SU-DHL-6 (cell line): ENCODE measurements at regions not wholly inside any gene's neighbourhood (a gene's known extent, or its start where the extent isn't known, plus 50 kb on each side); places are given as distances from the start of the nearest gene placed in this dataset.

ENCODE experiments used
- H2AFZ ChIP-seq: fragments of 200-600 bp; sonication (generic); 2 replicates; pipeline ENCODE4 v1.6.1; 2014; ENCODE audit warnings: low read depth, mild to moderate bottlenecking, moderate library complexity, mixed read lengths, antibody characterized with exemption, low read length; ENCODE audit not compliant: severe bottlenecking
- H3F3A ChIP-seq: fragments of 200-600 bp; shearing (Covaris generic); 2 replicates; pipeline ENCODE4 v1.6.0; 2016; ENCODE audit warnings: antibody characterized with exemption, mild to moderate bottlenecking; ENCODE audit not compliant: insufficient read depth
- H3K27ac ChIP-seq: fragments of 200-600 bp; sonication (generic); 2 replicates; pipeline ENCODE4 v1.5.1; 2016; ENCODE audit warnings: low read depth, mild to moderate bottlenecking, low read length, moderate library complexity, mixed read lengths
- H3K27me3 ChIP-seq: fragments of 200-600 bp; sonication (generic), shearing (Covaris generic); 2 replicates; pipeline ENCODE4 v1.6.0; 2014; ENCODE audit warnings: mild to moderate bottlenecking, low read length
- H3K36me3 ChIP-seq: fragments of 200-600 bp; sonication (generic); 2 replicates; pipeline ENCODE4 v1.6.1; 2014; ENCODE audit warnings: mild to moderate bottlenecking, low read length, mixed read lengths
- H3K4me2 ChIP-seq: fragments of 300-600, 200-600 bp; shearing (Covaris generic), sonication (generic); 2 replicates; pipeline ENCODE4 v1.6.0; 2014; ENCODE audit warnings: low read length, low read depth, mild to moderate bottlenecking; ENCODE audit not compliant: poor library complexity, severe bottlenecking
- H3K4me3 ChIP-seq: fragments of 200-600 bp; sonication (generic); 2 replicates; pipeline ENCODE4 v1.5.1; 2014; ENCODE audit warnings: antibody characterized with exemption, low read length, mild to moderate bottlenecking, mixed read lengths; ENCODE audit not compliant: insufficient read depth, poor library complexity, severe bottlenecking
- H3K79me2 ChIP-seq: fragments of 200-600 bp; sonication (generic); 2 replicates; pipeline ENCODE4 v1.6.1; 2014; ENCODE audit warnings: mild to moderate bottlenecking, low read length, moderate library complexity; ENCODE audit not compliant: insufficient read depth
- H3K9ac ChIP-seq: fragments of 200-600 bp; sonication (generic); 2 replicates; pipeline ENCODE4 v1.7.0; 2014; ENCODE audit warnings: mild to moderate bottlenecking, low read length
- H3K9me2 ChIP-seq: fragments of 200-600 bp; sonication (generic); replicated peaks from 2 replicates; pipeline ENCODE4 v1.6.1; 2014; ENCODE audit warnings: low read length; ENCODE audit not compliant: insufficient read depth
- H3K9me3 ChIP-seq: fragments of 200-600 bp; sonication (generic); 2 replicates; pipeline ENCODE4 v1.6.1; 2014; ENCODE audit warnings: low read length, mixed read lengths; ENCODE audit not compliant: insufficient read depth
- H4K20me1 ChIP-seq: fragments of 200-600 bp; sonication (generic); 2 replicates; pipeline ENCODE4 v1.6.1; 2014; ENCODE audit warnings: low read depth, mild to moderate bottlenecking, antibody characterized with exemption, low read length, moderate library complexity, mixed read lengths
- CTCF ChIP-seq: fragments of 200-600 bp; sonication (generic); IDR thresholded peaks from one replicate; pipeline ENCODE4 v1.5.1; 2017; ENCODE audit warnings: antibody characterized with exemption, mild to moderate bottlenecking, low read length, moderate library complexity; ENCODE audit not compliant: insufficient read depth, poor library complexity, severe bottlenecking
- EZH2phosphoT487 ChIP-seq: fragments of 200-600 bp; sonication (generic), shearing (Covaris generic); conservative IDR thresholded peaks from 2 replicates; pipeline ENCODE4 v1.6.1; 2018; ENCODE audit warnings: mild to moderate bottlenecking, antibody characterized with exemption, low read length, moderate library complexity, mixed read lengths

- H3K27me3 ChIP-seq: no peaks in the 10 kb centered on the region
- no peak overlapping the region for H3K27ac ChIP-seq
- no peaks in the 10 kb centered on the region for H3K36me3 ChIP-seq
- no peaks in the 10 kb centered on the region for H3F3A ChIP-seq
- H3K79me2 ChIP-seq: no peaks in the 10 kb centered on the region
- H3K9me2 ChIP-seq: no peaks in the 10 kb centered on the region
- no peak overlapping the region for H3K4me2 ChIP-seq
- no peaks in the 10 kb centered on the region for H4K20me1 ChIP-seq
- H3K9me3 ChIP-seq: no peaks in the 10 kb centered on the region
- H3K9ac ChIP-seq: no peak overlapping the region
- H3K4me3 ChIP-seq: no peak overlapping the region
- TF ChIP-seq EZH2phosphoT487 (no peak), CTCF (no peak)
- peak overlapping the region; percentile 49 for H2AFZ ChIP-seq
These were observed 593.3 kb upstream of the NCAM2 start for GRCh38 chr21:20404915-20405314.

- no peaks in the 10 kb centered on the region for H4K20me1 ChIP-seq
- H3K27me3 ChIP-seq: no peaks in the 10 kb centered on the region
- no peaks in the 10 kb centered on the region for H3K36me3 ChIP-seq
- no peaks in the 10 kb centered on the region for H3F3A ChIP-seq
- H2AFZ ChIP-seq: no peak overlapping the region
- no peak overlapping the region for H3K4me2 ChIP-seq
- H3K79me2 ChIP-seq: no peaks in the 10 kb centered on the region
- TF ChIP-seq EZH2phosphoT487 (no peak), CTCF (no peak)
- H3K9me2 ChIP-seq: no peaks in the 10 kb centered on the region
- H3K9me3 ChIP-seq: no peaks in the 10 kb centered on the region
- H3K9ac ChIP-seq: no peak overlapping the region
- H3K27ac ChIP-seq: no peak overlapping the region
- H3K4me3 ChIP-seq: no peak overlapping the region
These were observed 579.9 kb upstream of the NCAM2 start for GRCh38 chr21:20418353-20418752.

- TF ChIP-seq EZH2phosphoT487 (no peak), CTCF (no peak)
- Histone ChIP-seq H4K20me1 (no peaks in the 10 kb centered on the region), H3K9ac (no peak overlapping the region)
These were observed 578.4 kb upstream of the NCAM2 start for GRCh38 chr21:20419772-20420171.

GRCh38 chr21:20424943-20425342, 573.3 kb upstream of the NCAM2 start:
- H3K79me2 ChIP-seq: no peaks in the 10 kb centered on the region
- no peak overlapping the region for H3K27ac ChIP-seq
- no peak overlapping the region for H3K4me2 ChIP-seq
- H4K20me1 ChIP-seq: no peaks in the 10 kb centered on the region
- no peak for TF ChIP-seq EZH2phosphoT487
- TF ChIP-seq CTCF: no peak
- H3K9ac ChIP-seq: no peak overlapping the region
- no peak overlapping the region for H2AFZ ChIP-seq
- H3K27me3 ChIP-seq: no peaks in the 10 kb centered on the region
- no peak overlapping the region for H3K4me3 ChIP-seq
- no peaks in the 10 kb centered on the region for H3K9me3 ChIP-seq
- H3K9me2 ChIP-seq: no peaks in the 10 kb centered on the region
- H3K36me3 ChIP-seq: no peaks in the 10 kb centered on the region
- H3F3A ChIP-seq: no peaks in the 10 kb centered on the region

More at GRCh38 chr21:20419772-20420171, 578.4 kb upstream of the NCAM2 start:
- no peaks in the 10 kb centered on the region for H3F3A ChIP-seq
- no peaks in the 10 kb centered on the region for H3K27me3 ChIP-seq
- no peaks in the 10 kb centered on the region for H3K79me2 ChIP-seq
- no peak overlapping the region for H3K4me3 ChIP-seq
- no peaks in the 10 kb centered on the region for H3K9me3 ChIP-seq
- H3K36me3 ChIP-seq: no peaks in the 10 kb centered on the region
- H3K9me2 ChIP-seq: no peaks in the 10 kb centered on the region
- H3K27ac ChIP-seq: no peak overlapping the region
- H2AFZ ChIP-seq: no peak overlapping the region
- no peak overlapping the region for H3K4me2 ChIP-seq
